HG03558 (cell line): ENCODE measurements at regions not wholly inside any gene's neighbourhood (a gene's known extent, or its start where the extent isn't known, plus 50 kb on each side); places are given as distances from the start of the nearest gene placed in this dataset.
"Not testable (repeated sequence)": the region's sequence is repeated elsewhere in the genome, so short reads cannot be mapped to it uniquely, and the experiment has no call there.

ENCODE experiments used
- ATAC-seq: cut with Tn5 transposase; IDR thresholded peaks from one replicate; pipeline ENCODE4 v1.9.1; 2021; ENCODE audit warnings: moderate number of reproducible peaks; ENCODE audit not compliant: unreplicated experiment; ENCODE audit errors: extremely low read depth

DNA sequence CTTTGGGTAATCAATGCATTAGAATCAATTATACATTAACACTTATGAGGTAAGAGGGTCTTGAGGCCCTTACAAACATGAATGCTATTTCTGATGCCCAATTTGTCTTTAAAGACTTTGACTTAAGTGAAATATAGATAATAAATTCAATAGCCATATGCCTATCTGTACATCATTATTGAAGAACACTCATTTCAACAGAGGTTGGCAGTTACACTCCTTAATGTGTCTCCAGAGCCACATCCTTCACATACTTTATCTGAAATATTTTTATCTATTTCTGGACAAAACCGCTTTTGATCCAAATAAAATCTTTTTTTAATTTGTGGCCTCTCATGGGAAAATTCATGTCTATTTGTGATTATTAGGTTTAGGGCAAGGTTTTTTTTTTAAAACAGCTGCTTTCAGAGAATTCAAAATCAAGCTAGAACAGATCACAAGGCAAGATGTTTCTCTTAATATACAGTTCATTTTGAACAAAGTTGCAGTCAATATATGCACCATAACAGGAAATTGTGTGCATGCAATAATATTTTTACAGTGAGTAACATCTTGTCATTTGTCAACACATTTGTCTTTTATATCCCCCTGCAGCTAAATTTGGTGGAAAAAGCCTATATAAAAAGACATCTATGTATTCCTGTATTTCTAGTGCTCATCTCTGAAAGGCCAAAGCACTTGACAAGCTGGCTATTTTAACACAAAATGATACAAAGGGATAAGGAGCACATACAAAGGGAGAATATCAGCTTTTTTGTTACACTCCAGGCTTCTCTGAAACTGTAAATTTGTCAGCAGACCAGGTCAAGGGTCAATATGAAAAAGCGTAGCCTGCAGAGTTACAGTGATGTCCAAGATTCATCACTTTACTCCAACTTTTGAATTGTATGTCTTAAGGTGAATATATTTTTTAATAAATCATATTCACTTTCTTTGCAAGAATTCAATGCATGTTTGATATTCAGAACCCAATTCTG is 146.2 kb upstream of the DPH6 start:
- no peak for ATAC-seq

DNA sequence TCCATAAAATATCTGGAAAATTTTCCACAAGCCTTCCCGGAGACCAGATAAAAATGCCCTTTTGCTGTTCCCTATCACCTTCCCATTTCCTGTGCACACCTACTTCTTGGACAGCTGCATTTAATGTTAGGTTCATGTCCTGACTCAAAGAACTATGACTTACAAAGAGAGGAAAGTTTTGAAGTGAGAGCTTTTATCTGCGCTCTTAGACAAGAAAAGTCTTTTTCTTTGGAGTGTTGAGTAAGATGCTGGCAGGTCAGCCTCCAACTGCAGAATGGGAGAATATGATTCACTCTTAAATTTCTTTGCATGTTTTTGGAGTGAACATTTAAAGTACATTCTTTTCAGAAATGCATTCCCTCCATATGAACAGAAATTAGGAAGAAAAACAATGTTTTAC is 147.3 kb upstream of the DPH6 start:
- ATAC-seq: no peak

DNA sequence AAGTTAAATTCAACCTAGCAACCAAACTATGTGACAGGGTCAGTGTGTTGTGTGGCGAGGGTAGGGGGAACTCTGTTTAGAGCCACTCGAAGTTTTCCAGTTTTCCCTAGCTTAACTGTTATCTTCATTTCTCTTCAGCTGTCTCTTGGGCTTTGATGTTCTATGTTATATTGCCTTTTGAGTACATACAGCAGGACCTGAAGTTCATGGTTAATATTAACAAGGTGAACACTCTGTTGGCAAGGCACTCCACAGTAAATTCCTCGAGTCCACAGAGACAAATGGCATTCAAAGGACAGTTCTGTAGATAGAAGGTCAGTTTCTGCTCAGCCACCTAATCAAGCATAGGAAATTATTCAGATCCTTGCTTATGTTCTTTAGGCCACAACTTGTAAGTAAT is 147.9 kb upstream of the DPH6 start:
- no peak for ATAC-seq

DNA sequence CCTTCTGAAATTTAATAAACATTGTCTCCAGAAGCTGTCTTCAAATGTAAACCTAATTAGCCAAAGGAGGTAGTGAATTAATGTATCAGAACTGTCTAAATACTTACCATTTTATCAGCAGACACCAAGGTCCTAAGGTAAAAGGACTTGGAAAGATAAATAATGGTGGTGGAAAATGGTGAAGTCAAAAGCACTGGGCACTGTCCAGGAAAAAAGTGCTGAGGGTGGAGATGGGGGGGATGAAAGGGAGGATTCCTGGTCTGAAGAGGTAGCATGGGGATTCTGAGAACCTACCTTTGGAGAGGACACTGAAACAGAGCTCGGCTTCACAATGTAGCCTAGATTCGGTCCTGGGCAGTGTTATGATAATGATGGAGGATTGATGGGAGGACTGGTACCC is 149.0 kb upstream of the DPH6 start:
- no peak for ATAC-seq

DNA sequence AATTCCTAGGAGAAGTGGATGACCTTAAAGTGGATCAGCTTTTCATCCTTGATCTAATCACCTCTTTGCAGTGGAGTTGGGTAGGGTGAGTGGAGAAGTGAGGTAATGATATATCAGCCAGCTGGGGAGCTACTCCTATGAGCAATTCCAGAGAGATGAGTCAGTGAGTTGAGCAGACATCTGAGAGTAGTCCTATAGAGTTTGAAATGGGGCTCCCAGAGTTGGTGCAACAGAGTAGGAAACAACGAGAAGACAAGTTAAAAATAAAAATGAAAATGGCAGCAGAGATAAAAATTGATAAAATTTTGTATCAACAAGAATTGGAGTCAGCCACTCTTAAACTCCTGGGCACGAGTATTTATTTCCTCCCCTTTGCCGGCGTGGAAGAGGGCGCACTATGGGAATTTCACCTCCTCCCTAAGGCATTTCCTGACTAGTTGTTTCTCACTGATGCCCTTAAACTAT is 150.8 kb upstream of the DPH6 start:
- no peak for ATAC-seq

DNA sequence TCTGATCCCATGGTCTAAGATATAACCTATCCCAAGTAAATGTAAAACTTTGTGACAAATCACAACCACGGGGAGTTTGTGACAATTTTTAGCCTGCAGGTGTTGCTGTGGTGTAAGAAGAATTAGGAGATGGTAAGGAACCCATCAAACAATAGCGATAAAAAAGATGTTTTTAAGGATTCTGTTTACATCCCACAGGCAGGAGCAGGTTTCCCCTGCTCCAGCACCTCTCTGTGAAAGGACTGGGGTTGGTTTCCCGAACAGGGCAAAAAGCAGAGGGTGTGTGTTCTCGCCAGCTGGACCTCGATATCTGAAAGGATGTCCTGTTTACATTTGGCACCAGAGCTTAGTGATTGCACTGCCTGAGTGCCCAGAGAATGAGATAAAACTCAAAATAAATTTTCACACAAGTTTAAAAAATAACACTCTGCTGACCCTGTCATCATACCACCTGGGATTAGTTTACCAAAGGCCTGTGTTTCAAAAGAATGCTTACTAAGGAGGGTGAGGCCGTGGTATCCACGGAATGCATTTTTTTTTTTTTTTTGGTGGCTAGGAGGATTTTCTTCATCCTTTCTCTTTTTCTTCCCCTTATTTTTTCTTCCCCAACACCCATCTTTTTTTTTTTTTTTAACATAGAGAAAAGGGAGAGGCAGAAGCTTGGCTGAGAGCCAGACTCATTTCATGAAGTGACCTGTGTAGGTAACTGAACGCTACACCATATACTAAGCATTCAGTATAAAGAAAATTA is 151.8 kb upstream of the DPH6 start:
- ATAC-seq: no peak

DNA sequence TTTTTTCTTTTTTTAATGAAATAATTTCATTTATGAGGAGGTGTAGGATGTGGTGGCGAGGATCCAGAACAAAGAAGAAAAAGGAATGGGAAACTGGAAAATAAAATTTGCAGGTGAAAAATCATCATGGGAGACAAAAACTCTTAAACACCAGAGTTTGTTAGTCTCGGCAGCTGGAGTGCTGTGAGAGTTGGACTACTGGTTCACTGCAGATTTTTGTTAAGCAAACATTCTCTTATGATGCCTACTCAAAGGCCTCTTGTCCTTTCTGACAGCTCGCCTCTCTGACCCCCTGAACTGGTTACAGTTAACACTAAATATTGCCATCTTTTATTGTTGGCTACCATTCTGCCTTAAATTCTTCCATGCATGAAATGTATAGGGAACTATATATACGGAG is 152.4 kb upstream of the DPH6 start:
- no peak for ATAC-seq

DNA sequence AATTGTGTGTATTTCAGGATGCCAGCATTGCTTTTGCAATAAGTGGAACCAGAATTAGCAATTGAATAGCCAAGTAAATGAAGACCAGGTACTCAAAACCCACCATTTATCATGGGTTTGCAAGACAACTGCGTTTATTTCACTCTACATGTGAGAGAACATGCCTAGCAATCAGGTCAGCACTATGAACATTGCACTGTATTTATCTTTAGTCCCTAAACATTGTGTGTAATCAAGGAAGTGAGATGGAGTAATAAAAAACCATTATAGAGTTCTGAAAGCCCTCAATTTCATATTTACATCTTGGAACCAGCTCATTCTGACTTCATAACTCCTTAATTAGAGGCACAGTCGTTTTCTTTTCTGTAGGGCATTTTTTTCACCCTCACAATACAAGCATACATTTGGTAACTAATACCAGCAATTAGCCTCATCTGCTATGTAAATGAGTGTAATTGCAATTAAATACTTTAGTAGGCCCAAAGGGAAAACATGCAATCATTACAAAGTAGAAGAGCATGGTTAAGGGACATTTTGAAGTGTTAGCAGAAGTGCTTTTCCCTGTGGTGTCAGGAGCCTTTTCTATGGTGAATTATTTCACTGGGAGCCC is 153.1 kb upstream of the DPH6 start:
- ATAC-seq: no peak

DNA sequence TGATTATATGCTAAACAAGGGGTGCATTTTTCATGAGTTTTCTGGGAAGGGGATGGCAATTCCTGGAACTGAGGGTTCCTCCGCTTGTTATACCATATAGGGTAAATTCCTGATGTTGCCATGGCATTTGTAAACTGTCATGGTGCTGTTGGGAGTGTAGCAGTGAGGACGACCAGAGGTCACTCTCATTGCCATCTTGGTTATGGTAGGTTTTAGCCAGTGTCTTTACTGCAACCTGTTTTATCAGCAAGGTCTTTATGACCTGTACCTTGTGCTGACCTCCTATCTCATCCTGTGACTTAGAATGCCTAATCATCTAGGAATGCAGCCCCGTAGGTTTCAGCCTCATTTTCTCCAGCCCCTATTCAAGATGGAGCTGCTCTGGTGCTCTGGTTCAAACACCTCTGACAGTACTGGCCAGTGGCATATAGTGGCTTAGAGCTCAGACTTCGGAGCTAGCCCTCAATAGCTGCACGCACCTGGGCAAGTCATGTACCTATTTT is 154.2 kb upstream of the DPH6 start:
- not testable (repeated sequence) for ATAC-seq

DNA sequence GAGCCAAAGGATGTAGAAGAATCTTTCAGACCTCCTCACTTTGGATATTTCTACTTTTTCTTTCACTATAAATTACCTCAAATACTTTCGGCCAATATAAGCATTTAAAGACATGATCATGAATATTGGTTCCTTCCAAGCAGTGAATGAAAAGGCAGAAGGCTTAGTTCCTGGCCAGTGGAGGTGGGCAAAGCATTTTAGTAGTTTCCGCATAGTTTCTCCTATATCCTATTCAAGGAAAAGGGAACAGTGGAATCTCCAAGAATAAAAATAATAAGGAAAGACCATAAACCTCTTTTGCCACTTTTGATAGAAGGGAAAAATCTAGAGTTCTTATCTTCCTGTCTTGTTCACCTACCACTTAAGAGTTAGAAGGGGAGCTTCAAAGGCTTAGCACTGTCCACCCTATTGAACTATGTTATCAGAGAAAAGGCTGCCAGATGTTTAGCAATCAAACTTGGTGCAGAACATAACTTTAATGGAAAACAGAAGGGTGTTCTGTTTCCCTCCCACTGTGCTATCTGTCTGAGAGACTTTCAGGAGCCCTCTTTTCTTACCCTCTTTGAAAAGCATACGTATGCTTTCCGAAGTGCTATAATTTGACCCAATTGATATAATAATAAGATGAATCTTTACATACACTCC is 155.6 kb upstream of the DPH6 start:
- no peak for ATAC-seq

DNA sequence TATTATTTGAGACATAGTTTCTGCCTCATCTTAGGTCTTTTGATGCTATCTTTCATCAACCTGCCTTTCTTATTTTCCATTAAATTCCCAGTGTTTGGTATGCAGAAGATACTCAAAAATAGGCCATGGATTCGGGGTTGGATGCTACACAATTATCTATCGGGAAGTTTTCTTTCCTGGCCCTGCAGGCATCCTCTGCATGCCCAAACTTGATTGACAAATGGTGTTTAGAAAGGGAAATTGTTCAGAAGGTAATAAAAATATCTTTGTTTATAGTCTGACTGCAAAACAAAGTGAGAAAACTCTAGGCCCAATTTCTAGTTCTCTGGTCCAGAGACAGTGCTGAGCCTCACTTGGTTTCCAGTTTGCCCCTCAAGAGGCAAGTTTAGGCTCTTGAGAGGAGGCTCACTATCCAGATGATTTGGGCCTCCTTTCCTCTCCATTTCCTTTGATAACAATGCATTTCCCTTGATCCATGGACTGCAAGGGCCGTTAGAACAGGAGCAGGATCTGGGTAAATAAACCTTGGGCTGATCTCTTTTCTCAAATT is 157.1 kb upstream of the DPH6 start:
- no peak for ATAC-seq

DNA sequence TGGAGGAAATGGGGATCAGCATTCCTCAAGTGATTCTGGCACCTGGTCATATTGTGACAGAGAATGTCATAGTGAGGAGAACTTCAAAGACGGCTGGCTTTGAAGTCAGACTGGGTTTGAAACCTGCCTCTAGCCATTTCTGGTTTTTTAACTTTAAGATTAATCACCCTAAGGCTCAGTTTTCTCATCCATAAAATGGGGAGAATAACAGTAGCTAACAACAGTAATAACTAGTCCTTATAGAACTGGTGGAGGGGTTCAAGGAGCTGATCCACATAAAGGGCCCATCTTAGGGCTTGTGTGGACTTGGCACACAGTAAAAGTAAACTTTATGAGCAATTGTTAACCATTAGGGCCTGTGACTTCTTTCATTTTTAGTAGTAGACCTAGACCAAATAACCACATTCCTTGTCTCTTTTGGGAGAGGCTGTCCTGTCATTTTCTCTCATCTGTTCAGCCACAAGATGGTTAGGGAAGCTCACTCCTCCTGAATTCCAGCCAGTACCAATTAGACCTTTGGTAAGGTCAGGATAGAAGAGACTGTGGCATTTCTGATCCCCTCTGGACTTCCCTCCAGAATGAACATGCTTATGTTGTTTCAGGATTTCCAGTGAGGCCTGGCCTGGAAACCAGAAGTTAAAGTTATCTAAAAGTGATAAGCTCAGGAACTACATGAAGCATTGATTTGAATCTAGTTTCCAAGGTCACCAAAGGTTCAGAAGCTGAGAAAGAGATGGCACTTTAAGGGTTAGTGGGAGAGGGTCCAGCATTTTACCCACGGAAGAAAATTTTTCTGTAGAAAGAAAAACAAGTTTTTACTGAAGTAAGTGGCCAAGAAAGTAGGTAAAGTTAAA is 159.3 kb upstream of the DPH6 start:
- ATAC-seq: no peak

DNA sequence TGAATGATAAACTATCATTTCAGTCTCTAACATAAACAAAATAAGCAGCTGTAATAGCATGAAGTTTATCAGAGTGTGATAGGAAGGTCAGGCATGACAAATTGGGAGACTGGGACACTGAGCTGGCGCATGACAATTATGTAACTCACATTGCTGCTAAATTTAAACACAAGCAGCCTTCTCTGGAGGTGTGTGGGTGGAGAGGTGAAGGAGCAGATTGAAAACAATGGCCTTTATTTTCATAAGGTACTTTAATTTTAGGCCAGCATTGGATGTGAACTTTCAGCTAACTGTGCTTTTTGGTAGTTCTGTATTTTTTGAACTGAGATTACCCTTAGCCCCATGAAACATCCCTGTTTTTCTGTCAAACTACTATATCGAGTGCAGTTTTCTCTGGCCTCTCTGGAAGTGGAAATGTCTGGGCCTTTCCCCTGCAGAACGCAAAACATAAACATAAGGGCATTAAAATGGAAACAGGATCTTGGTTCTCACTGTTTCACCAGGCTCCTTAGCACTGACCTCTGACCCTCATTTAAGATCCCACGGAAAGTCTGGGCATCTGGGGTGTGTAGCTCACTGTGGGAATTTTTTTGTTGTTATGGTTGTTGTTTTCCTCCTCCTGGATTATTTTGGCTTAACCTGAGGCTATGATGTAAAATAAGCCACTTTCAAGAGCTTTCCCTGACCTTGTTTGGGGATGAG is 160.1 kb upstream of the DPH6 start:
- no peak for ATAC-seq

DNA sequence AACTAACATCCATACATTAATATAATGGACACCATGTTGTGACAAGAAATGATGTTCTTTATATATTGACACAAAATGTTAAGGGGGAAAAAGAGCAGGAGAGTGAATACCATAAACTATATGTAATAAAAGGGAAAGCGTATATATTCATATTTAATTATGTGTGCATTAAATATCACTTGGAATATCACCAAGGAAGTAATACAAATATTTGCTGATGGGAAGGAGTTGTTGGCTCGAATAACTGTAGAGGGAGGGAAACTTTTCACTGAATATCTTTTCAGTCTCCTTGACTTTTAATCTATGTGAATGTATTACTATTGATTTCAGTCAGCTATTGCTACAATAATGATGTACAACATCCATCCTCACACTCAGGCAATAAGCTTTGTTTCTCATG is 167.0 kb upstream of the DPH6 start:
- ATAC-seq: no peak

DNA sequence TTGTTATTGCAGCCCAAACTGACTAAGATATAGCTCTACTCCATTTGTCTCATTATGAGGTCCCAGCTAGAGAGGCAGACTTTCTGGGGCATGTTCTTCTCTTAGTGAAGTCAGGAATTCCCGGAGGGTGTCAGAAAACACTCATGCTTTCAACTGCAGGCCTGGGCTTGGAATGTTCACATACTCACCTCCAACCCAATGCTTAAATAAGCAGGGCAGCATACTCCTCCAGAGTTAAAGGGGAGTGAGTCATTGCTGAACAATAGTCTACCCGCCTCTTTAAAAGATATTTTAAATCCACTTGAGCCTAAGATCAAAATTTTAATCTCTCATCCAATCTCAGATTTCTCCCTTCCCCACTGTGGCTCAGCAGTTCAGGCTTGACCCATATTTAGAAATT is 167.8 kb upstream of the DPH6 start:
- ATAC-seq: no peak

DNA sequence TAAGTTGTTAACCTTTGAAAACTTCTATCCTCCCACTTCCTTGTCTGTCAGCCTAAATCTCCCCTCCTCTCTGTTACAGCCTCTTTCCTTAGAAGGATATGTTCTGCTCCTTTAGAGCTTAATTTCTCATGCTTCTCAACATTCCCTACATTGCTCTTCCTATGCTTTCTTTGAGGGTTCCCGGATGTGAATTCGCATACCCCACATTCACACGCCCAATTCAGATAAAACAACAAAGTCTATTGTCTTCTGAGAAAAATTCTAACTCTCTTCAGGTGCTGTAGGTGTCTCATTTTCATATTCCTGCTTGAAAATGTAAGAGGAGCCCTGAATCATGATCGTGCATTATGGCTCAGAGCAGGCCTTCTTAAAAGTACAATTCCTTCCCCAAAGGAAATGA is 171.8 kb upstream of the DPH6 start:
- ATAC-seq: no peak

DNA sequence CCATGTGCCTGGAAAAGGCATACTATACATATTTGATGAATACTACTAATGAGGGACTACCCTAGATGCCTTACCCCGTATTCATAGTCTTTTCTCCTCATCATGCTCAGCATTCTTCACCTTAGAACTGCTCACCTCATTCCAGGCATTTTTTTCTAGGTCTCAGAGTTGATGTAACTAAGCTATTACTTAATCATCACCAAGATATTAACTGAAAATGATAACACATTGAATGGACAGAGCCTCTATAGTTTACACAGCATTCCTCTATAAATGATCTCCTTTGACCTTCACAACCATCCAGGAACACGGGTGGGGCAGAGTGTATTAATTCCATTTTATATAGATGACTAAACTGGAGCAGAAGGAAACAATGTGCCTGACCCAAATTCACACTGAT is 174.1 kb upstream of the DPH6 start:
- no peak for ATAC-seq

DNA sequence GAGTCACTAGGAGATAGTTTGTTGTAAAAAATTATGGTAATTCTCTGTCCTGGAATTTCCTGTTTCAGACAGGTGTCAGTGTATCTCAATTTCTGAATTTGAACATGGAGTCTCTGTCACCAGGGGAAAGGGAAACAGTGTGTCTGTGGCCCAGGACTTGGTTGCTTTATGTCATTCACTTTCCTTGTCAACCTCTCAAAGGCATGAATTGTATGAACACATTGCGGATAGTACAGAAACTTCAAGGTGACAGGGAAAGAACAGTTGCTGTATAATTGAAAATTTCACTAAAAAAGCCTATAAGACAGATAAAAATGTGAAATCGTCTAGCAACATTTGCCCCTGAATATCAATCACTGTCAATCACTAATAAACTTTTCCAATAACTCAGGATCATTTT is 175.0 kb upstream of the DPH6 start:
- ATAC-seq: no peak

DNA sequence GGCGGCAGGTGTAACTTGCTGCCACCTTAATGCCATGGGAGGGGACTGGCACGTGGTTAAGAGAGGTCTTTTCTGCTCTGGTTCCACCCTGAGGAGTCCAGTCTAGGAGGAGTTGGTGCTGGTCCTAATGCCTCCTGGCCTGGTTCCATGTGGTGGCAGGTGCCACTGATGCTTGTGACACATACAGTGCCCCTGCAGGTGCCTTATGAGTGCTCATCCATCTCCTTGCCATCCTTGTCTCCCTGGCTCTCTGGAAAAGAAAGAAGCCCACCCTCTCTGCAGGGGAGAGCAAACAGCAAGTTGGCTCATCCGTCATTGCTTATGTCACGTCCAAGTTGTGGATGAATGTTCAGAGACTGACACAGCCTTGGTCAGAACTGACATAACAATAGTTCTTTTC is 175.8 kb upstream of the DPH6 start:
- ATAC-seq: no peak
